ENCODE measurements at regions not wholly inside any gene's neighbourhood (a gene's known extent, or its start where the extent isn't known, plus 50 kb on each side); places are given as distances from the start of the nearest gene placed in this dataset.

DNA sequence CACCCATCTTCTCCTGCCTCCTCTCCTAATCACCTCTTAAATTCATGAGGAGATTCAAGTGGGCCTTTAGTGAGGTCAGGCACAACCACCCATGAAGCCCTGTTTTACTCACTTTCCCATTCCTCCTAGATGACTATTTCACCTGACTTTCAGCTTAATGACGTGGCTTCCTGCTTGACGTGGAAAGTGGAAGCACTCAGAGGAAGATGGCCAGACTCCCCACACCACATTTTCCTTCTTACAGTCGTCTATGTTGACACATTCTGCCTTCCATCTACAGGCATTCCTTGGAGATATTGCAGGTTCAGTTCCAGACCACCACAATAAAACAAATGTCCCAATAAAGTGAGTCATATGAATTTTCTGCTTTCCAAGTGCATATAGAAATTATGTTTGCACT, 146.4 kb upstream of the TAS2R1 start:
- H3K4me3 ChIP-seq = no peak overlapping the region
- no peak overlapping the region for H3K27ac ChIP-seq (replicated peaks)
- peaks cover 24% of the 10 kb centered on the region for H3K9me3 ChIP-seq (replicated peaks)
- no peaks in the 10 kb centered on the region for H3K27me3 ChIP-seq (ENCODE audit: low read depth)
- intact Hi-C loops (cut with micrococcal nuclease) = no loop called here
- TF ChIP-seq, protein P1, sequence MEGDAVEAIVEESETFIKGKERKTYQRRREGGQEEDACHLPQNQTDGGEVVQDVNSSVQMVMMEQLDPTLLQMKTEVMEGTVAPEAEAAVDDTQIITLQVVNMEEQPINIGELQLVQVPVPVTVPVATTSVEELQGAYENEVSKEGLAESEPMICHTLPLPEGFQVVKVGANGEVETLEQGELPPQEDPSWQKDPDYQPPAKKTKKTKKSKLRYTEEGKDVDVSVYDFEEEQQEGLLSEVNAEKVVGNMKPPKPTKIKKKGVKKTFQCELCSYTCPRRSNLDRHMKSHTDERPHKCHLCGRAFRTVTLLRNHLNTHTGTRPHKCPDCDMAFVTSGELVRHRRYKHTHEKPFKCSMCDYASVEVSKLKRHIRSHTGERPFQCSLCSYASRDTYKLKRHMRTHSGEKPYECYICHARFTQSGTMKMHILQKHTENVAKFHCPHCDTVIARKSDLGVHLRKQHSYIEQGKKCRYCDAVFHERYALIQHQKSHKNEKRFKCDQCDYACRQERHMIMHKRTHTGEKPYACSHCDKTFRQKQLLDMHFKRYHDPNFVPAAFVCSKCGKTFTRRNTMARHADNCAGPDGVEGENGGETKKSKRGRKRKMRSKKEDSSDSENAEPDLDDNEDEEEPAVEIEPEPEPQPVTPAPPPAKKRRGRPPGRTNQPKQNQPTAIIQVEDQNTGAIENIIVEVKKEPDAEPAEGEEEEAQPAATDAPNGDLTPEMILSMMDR (IDR thresholded peaks at IDR 0.05; ENCODE audit: borderline replicate concordance) = no peak
- no peaks in the 10 kb centered on the region for H3K4me1 ChIP-seq
- no peaks in the 10 kb centered on the region for H3K36me3 ChIP-seq
- DNase-seq = no peak

DNA sequence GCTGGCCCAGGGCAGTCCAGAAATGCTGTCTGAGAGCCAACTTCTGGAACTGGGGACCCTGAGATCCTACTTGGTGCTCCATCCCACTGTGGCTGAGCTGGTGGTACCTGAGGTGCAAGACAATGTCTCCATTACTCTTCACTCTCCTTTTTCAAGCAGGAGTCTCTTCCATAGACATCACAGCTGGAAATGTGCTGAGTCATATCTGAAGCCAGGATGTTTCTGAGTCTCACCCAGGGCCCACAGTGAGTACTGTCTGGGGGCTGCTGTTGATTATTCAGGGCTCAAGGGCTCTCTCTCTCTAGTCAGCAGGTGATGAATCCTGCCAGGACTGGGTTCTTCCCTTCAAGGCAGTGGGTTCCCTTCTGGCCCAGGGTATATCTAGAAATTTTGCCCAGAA, 145.2 kb upstream of the TAS2R1 start:
- DNase-seq = no peak
- TF ChIP-seq, protein P1 (IDR thresholded peaks at IDR 0.05; ENCODE audit: borderline replicate concordance) = no peak
- H3K4me1 ChIP-seq = no peaks in the 10 kb centered on the region
- no peaks in the 10 kb centered on the region for H3K27me3 ChIP-seq (ENCODE audit: low read depth)
- H3K9me3 ChIP-seq (replicated peaks) = peaks cover 16% of the 10 kb centered on the region
- H3K36me3 ChIP-seq = no peaks in the 10 kb centered on the region
- H3K4me3 ChIP-seq = no peak overlapping the region
- H3K27ac ChIP-seq (replicated peaks) = no peak overlapping the region
- intact Hi-C loops (cut with micrococcal nuclease) = no loop called here

DNA sequence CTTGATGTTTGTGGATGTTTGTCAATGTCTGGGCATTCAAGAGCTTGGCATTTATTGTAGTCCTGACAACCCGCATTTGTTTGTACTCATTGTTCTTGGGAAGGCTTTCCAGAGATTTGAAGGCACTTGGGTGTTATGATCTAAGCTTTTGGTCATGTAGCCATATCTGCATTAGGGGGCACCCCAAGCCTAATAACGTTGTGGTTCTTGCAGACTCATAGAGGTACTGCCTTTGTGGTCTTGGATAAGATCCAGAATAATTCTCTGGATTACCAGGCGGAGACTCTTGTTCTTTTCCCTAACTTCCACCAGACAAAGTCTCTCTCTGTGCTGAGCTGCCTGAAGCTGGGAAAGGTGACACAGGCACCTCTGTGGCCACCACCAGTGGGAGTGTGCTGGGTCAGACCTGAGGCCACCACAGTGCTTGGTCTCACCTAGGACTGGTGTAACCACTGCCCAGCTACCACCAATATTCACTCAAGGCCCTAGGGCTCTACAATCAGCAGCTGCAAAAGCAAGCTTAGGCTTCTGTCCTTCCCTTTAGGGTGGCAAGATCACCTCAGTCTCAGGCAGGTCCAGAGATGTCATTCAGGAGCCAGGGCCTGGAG, 144.4 kb upstream of the TAS2R1 start:
- Histone ChIP-seq H3K27ac (replicated peaks) (no peak overlapping the region), H3K4me3 (no peak overlapping the region), H3K9me3 (replicated peaks) (peaks cover 8% of the 10 kb centered on the region), H3K27me3 (ENCODE audit: low read depth) (no peaks in the 10 kb centered on the region), H3K4me1 (no peaks in the 10 kb centered on the region), H3K36me3 (no peaks in the 10 kb centered on the region)
- TF ChIP-seq, protein P1 (IDR thresholded peaks at IDR 0.05; ENCODE audit: borderline replicate concordance) = peak; percentile 14
- intact Hi-C loops (cut with micrococcal nuclease) = no loop called here
- no peak for DNase-seq

DNA sequence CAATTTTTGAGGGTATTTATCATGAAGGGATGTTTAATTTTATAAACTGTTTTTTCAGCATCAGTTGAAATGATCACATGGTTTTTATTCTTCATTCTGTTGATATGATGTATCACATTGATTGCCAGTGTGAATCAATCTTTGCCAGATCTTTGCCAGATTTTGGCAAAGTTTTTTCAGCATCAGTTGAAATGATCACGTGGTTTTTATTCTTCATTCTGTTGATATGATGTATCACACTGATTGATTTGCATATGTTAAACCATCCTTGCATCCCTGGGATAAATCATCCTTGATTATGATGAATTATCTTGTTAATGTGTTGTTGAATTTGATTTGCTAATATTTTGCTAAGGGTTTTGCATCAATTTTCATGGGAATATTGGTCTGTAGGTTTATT, 140.9 kb upstream of the TAS2R1 start:
- no peak for DNase-seq
- H3K27me3 ChIP-seq (ENCODE audit: low read depth) = no peaks in the 10 kb centered on the region
- TF ChIP-seq, protein P1 (IDR thresholded peaks at IDR 0.05; ENCODE audit: borderline replicate concordance) = no peak
- H3K27ac ChIP-seq (replicated peaks) = no peak overlapping the region
- no peaks in the 10 kb centered on the region for H3K4me1 ChIP-seq
- H3K36me3 ChIP-seq = no peaks in the 10 kb centered on the region
- intact Hi-C loops (cut with micrococcal nuclease) = no loop called here
- peaks cover 8% of the 10 kb centered on the region for H3K9me3 ChIP-seq (replicated peaks)
- no peak overlapping the region for H3K4me3 ChIP-seq

DNA sequence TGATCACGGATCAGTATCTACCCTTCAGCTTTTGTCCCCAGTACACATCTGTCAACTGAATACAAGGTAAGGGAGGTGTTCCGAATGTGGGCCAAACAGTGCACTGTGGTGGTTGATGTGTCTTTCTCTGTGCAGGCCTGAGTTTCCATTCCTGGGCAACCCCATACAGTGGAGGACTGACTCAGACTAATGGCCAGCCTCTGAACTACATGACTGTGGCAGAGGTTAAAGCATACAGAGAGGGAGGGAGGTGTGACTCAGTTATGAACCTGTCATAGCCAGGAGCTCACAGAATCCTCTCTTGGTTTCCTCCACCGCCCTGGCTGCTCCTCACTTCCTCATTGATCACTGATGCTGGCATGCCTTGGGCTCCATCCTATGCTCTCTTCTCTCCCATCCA, 136.4 kb upstream of the TAS2R1 start:
- Histone ChIP-seq H3K4me3 (no peak overlapping the region), H3K9me3 (replicated peaks) (peaks cover 3% of the 10 kb centered on the region), H3K36me3 (no peaks in the 10 kb centered on the region), H3K4me1 (no peaks in the 10 kb centered on the region), H3K27ac (replicated peaks) (no peak overlapping the region), H3K27me3 (ENCODE audit: low read depth) (no peaks in the 10 kb centered on the region)
- TF ChIP-seq, protein P1 (IDR thresholded peaks at IDR 0.05; ENCODE audit: borderline replicate concordance) = no peak
- intact Hi-C loops (cut with micrococcal nuclease) = no loop called here
- DNase-seq = no peak

All from left ventricle myocardium inferior (tissue), 1 donor.